ENCODE measurements at regions not wholly inside any gene's neighbourhood (a gene's known extent, or its start where the extent isn't known, plus 50 kb on each side); places are given as distances from the start of the nearest gene placed in this dataset.

DNA sequence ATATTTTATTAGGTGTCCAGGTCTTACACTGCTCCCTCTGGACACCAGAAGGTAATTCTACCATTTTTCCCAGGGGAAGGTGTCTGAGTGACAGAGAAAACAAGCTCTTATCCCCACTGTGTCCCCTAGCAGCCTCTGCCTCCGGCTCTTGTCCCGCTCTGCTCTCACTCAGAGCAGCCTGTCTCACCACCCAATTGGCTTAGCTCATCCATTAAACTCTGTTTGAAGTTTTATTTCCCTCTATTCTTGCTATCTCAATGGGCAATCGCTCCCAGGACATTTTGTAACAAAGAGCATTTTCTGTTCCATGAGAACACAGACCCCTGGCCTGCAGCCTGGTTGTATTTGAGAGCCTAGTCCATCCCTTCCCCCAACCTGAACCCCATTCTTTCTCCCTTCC, 90.6 kb upstream of the LDAH start:
- TF ChIP-seq, protein P1, sequence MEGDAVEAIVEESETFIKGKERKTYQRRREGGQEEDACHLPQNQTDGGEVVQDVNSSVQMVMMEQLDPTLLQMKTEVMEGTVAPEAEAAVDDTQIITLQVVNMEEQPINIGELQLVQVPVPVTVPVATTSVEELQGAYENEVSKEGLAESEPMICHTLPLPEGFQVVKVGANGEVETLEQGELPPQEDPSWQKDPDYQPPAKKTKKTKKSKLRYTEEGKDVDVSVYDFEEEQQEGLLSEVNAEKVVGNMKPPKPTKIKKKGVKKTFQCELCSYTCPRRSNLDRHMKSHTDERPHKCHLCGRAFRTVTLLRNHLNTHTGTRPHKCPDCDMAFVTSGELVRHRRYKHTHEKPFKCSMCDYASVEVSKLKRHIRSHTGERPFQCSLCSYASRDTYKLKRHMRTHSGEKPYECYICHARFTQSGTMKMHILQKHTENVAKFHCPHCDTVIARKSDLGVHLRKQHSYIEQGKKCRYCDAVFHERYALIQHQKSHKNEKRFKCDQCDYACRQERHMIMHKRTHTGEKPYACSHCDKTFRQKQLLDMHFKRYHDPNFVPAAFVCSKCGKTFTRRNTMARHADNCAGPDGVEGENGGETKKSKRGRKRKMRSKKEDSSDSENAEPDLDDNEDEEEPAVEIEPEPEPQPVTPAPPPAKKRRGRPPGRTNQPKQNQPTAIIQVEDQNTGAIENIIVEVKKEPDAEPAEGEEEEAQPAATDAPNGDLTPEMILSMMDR (IDR thresholded peaks at IDR 0.05 in 2 of 3, conservative IDR thresholded peaks at IDR 0.05 in 1 of 3; ENCODE audit: borderline replicate concordance in 1 of 3, insufficient read depth in 1 of 3, low read depth in 2 of 3, low read length in 2 of 3) = no peak
- TF ChIP-seq TCF7L2 (IDR thresholded peaks at IDR 0.05; ENCODE audit: borderline replicate concordance, extremely low read depth, insufficient read depth, insufficient read length) = no peak
- TF ChIP-seq POLR2A (IDR thresholded peaks at IDR 0.05; ENCODE audit: borderline replicate concordance, extremely low read depth, insufficient read depth, insufficient read length) = no peak
- TF ChIP-seq YY1 (IDR thresholded peaks at IDR 0.05; ENCODE audit: extremely low read depth, insufficient replicate concordance, low read depth, low read length) = no peak
- TF ChIP-seq CEBPB (IDR thresholded peaks at IDR 0.05; ENCODE audit: low read depth) = no peak
- TF ChIP-seq, protein P2, sequence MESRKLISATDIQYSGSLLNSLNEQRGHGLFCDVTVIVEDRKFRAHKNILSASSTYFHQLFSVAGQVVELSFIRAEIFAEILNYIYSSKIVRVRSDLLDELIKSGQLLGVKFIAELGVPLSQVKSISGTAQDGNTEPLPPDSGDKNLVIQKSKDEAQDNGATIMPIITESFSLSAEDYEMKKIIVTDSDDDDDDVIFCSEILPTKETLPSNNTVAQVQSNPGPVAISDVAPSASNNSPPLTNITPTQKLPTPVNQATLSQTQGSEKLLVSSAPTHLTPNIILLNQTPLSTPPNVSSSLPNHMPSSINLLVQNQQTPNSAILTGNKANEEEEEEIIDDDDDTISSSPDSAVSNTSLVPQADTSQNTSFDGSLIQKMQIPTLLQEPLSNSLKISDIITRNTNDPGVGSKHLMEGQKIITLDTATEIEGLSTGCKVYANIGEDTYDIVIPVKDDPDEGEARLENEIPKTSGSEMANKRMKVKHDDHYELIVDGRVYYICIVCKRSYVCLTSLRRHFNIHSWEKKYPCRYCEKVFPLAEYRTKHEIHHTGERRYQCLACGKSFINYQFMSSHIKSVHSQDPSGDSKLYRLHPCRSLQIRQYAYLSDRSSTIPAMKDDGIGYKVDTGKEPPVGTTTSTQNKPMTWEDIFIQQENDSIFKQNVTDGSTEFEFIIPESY (IDR thresholded peaks at IDR 0.05; ENCODE audit: extremely low read depth, insufficient replicate concordance, low read length) = no peak
- TF ChIP-seq POLR2AphosphoS5 (IDR thresholded peaks at IDR 0.05; ENCODE audit: low read depth, low read length) = no peak
- no peak for TF ChIP-seq ELF1 (IDR thresholded peaks at IDR 0.05; ENCODE audit: borderline replicate concordance, low read depth)
- TF ChIP-seq REST (IDR thresholded peaks at IDR 0.05; ENCODE audit: low read depth) = no peak
- no peak for TF ChIP-seq ZNF274 (IDR thresholded peaks at IDR 0.05; ENCODE audit: low read depth, low read length)
- no peak for TF ChIP-seq EZH2 (IDR thresholded peaks at IDR 0.05)
- TF ChIP-seq RAD21 (IDR thresholded peaks at IDR 0.05; ENCODE audit: low read depth) = no peak
